Mesodermal cell (in vitro differentiated cells): ENCODE measurements at regions not wholly inside any gene's neighbourhood (a gene's known extent, or its start where the extent isn't known, plus 50 kb on each side); places are given as distances from the start of the nearest gene placed in this dataset.

ENCODE experiments used
- H3K27ac ChIP-seq: 2 replicates; pipeline ENCODE4 v1.7.0; 2013; ENCODE audit warnings: mild to moderate bottlenecking, low read depth, low read length, moderate library complexity; ENCODE audit not compliant: severe bottlenecking
- H3K36me3 ChIP-seq: 2 replicates; pipeline ENCODE4 v1.7.1; 2013; ENCODE audit warnings: mild to moderate bottlenecking, low read length, moderate library complexity; ENCODE audit not compliant: control insufficient read depth, insufficient read depth
- H3K4me1 ChIP-seq: one replicate; pipeline ENCODE4 v1.7.1; 2013; ENCODE audit warnings: mild to moderate bottlenecking, low read length; ENCODE audit not compliant: insufficient read depth, control insufficient read depth, poor library complexity, severe bottlenecking
- H3K4me3 ChIP-seq: 2 replicates; pipeline ENCODE4 v1.7.0; 2013; ENCODE audit warnings: low read length, control low read depth, mild to moderate bottlenecking; ENCODE audit not compliant: insufficient read depth, poor library complexity, severe bottlenecking; ENCODE audit errors: extremely low read depth
- H3K9me3 ChIP-seq: 2 replicates; pipeline ENCODE4 v1.7.1; 2013; ENCODE audit warnings: mild to moderate bottlenecking, low read length, moderate library complexity; ENCODE audit not compliant: control insufficient read depth
- WGBS, 2 experiments: methylation state at CpG; one replicate each; pipeline ENCODE4 v1.1.5; 2013; ENCODE audit warnings: missing lambda C conversion rate in 2 of 2; ENCODE audit not compliant: insufficient coverage in 2 of 2; 5-methylcytosine and 5-hydroxymethylcytosine counted together

- WGBS, 2 experiments: 86 to 88% methylated on average over 4 to 6 of the region's 7 CpGs
- no peaks in the 10 kb centered on the region for H3K9me3 ChIP-seq
- H3K4me1 ChIP-seq: peaks cover 2% of the 10 kb centered on the region
Measured at GRCh38 chr3:107981471-107982111, 109.2 kb downstream of the CD47 start.

DNA sequence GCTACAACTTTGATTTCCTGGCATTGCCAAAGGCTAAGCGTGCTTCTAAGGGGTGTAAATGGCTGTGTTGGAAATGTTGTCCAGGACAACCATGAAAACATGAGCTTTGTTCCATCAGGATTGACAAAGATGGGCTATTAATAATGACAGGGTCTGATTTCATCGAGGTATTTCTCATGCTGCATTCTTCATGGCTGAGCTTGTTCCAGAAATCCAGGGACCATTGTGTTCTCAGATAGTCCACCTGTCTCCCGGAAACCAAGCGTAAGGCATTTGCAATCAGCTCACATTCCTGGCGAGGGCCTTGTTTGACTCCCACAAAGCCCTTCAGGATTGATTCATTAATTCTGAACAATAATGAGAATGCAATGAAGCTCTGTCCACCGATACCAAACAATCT lies 111.3 kb downstream of the CD47 start:
- Histone ChIP-seq H3K27ac (no peak overlapping the region), H3K4me3 (no peak overlapping the region), H3K36me3 (no peaks in the 10 kb centered on the region), H3K4me1 (no peaks in the 10 kb centered on the region), H3K9me3 (no peaks in the 10 kb centered on the region)
- 87% methylated on average over 5 of the region's 6 CpGs for WGBS, 2 experiments

More at GRCh38 chr3:107981471-107982111, 109.2 kb downstream of the CD47 start:
- Histone ChIP-seq H3K36me3 (no peaks in the 10 kb centered on the region), H3K27ac (no peak overlapping the region), H3K4me3 (no peak overlapping the region)

GRCh38 chr3:107978131-107979055 lies 112.4 kb downstream of the CD47 start:
- Histone ChIP-seq H3K36me3 (no peaks in the 10 kb centered on the region), H3K4me3 (no peak overlapping the region), H3K9me3 (no peaks in the 10 kb centered on the region), H3K4me1 (no peaks in the 10 kb centered on the region), H3K27ac (no peak overlapping the region)
- 92 to 97% methylated on average over 2 to 3 of the region's 6 CpGs for WGBS, 2 experiments

DNA sequence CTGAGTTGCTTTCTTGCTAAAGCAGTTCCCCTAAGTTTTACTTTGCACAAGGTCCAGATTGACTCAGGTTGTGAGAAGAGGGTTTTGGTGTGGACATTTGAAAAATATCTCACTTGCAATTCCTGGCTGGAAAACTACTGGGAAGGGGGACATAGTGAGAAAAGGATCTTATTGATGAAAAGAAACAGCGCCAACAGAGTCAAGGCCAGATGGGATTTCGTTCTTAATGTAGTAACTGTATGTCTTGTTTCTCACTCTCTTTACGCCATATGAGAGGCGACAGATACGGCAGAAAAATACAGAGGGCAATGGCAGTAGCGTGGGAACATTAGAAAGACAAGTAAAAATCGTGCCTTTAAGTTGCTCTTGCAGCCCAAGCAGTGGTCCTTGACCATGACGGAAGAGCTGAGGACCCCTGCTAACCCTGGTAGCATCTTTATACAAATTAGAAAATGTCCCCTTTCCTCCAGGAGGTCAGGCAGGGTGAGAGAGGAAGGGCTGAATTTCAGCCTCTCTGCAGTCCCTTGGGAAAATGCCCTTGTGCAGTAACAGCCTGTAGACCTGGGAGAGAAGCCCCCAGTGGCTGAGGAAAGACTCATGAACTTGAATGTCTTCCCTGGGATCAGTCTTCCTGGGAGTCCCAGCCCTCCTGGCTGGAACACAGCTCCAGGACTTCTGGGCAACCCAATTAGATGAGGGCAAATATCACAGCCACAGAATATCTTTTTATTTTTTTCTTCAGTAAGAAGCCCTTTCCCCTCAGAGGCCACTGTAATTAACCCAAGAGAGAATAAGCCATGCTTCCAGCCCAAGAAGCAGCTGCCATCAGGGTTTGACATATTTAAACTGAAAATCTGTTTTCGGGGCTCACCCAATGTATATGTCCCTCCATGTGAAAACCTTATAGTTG lies 113.4 kb downstream of the CD47 start:
- Histone ChIP-seq H3K4me1 (no peaks in the 10 kb centered on the region), H3K9me3 (no peaks in the 10 kb centered on the region), H3K36me3 (no peaks in the 10 kb centered on the region), H3K27ac (no peak overlapping the region), H3K4me3 (no peak overlapping the region)
- WGBS, 2 experiments: 92 to 93% methylated on average over 8 of the region's 9 CpGs

GRCh38 chr3:107976202-107976800 lies 114.5 kb downstream of the CD47 start:
- no peak overlapping the region for H3K27ac ChIP-seq
- H3K9me3 ChIP-seq: no peaks in the 10 kb centered on the region
- WGBS, 2 experiments: 73 to 91% methylated on average over 4 to 5 of the region's 5 CpGs
- H3K4me3 ChIP-seq: no peak overlapping the region
- H3K36me3 ChIP-seq: no peaks in the 10 kb centered on the region
- H3K4me1 ChIP-seq: no peaks in the 10 kb centered on the region

- 88% methylated on average over 1 of the region's 3 CpGs; no CpG with 5 or more reads in 1 of the 2 experiments for WGBS, 2 experiments
- Histone ChIP-seq H3K4me3 (no peak overlapping the region), H3K27ac (no peak overlapping the region), H3K4me1 (no peaks in the 10 kb centered on the region), H3K9me3 (no peaks in the 10 kb centered on the region), H3K36me3 (no peaks in the 10 kb centered on the region)
Measured at GRCh38 chr3:107975529-107976201, 115.2 kb downstream of the CD47 start.

GRCh38 chr3:107973961-107974360 lies 116.9 kb downstream of the CD47 start:
- Histone ChIP-seq H3K9me3 (no peaks in the 10 kb centered on the region), H3K4me1 (no peaks in the 10 kb centered on the region), H3K36me3 (no peaks in the 10 kb centered on the region), H3K4me3 (no peak overlapping the region), H3K27ac (no peak overlapping the region)
- 80% methylated on average over 1 of the region's 4 CpGs; no CpG with 5 or more reads in 1 of the 2 experiments for WGBS, 2 experiments

GRCh38 chr3:107973152-107973551 lies 117.7 kb downstream of the CD47 start:
- H3K9me3 ChIP-seq: no peaks in the 10 kb centered on the region
- H3K36me3 ChIP-seq: no peaks in the 10 kb centered on the region
- H3K4me3 ChIP-seq: no peak overlapping the region
- H3K4me1 ChIP-seq: no peaks in the 10 kb centered on the region
- H3K27ac ChIP-seq: no peak overlapping the region
- WGBS, 2 experiments: 100% methylated on average over 1 of the region's 2 CpGs; no CpG with 5 or more reads in 1 of the 2 experiments

- Histone ChIP-seq H3K9me3 (no peaks in the 10 kb centered on the region), H3K4me1 (no peaks in the 10 kb centered on the region), H3K4me3 (no peak overlapping the region), H3K36me3 (no peaks in the 10 kb centered on the region), H3K27ac (no peak overlapping the region)
- WGBS, 2 experiments: 83% methylated on average over 1 of the region's 1 CpG; no CpG with 5 or more reads in 1 of the 2 experiments
Measured at GRCh38 chr3:107970993-107971580, 119.7 kb downstream of the CD47 start.
